Natural killer cell (primary cell): ENCODE measurements at regions not wholly inside any gene's neighbourhood (a gene's known extent, or its start where the extent isn't known, plus 50 kb on each side); places are given as distances from the start of the nearest gene placed in this dataset.

ENCODE experiments used
- ATAC-seq, 3 donors: fragments of 150-1000 bp in 2 of 3; fragments of 200-7000 bp in 1 of 3; cut with Tn5 transposase; 1 replicate in 1 of 3; 2 replicates in 2 of 3; pipeline ENCODE4 v1.10.0; 2021; ENCODE audit warnings: mild to moderate bottlenecking in 2 of 3, moderate library complexity in 2 of 3
- DNase-seq, 2 donors: peaks; one replicate each; pipeline versions ENCODE4 v3.0.0 to v3.0.0-alpha.2; 2013 to 2021; ENCODE audit warnings: mixed read lengths in 1 of 2
- H3K27ac ChIP-seq: one replicate; pipeline ENCODE4 v1.5.1; 2013; ENCODE audit warnings: mild to moderate bottlenecking, low read length
- H3K27me3 ChIP-seq: one replicate; pipeline ENCODE4 v1.6.1; 2013; ENCODE audit warnings: low read length; ENCODE audit not compliant: control insufficient read depth, insufficient read depth
- H3K36me3 ChIP-seq: one replicate; pipeline ENCODE4 v1.6.1; 2013; ENCODE audit warnings: low read length; ENCODE audit not compliant: control insufficient read depth, insufficient read depth
- H3K4me1 ChIP-seq: one replicate; pipeline ENCODE4 v1.6.1; 2013; ENCODE audit warnings: low read length; ENCODE audit not compliant: control insufficient read depth, insufficient read depth
- H3K4me3 ChIP-seq: one replicate; pipeline ENCODE4 v1.5.1; 2013; ENCODE audit warnings: low read length
- H3K9me3 ChIP-seq: one replicate; pipeline ENCODE4 v1.6.1; 2013; ENCODE audit warnings: low read length; ENCODE audit not compliant: control insufficient read depth, insufficient read depth
- H3K27ac Mint-ChIP-seq, 2 donors: one replicate each; pipeline ENCODE4 v1.8.0; 2022; ENCODE audit warnings: mild to moderate bottlenecking in 2 of 2, mixed read lengths in 2 of 2, moderate library complexity in 1 of 2
- H3K27me3 Mint-ChIP-seq, 2 donors: one replicate each; pipeline ENCODE4 v1.8.0; 2022; ENCODE audit warnings: low read depth in 2 of 2, mixed read lengths in 2 of 2
- H3K36me3 Mint-ChIP-seq: one replicate; pipeline ENCODE4 v1.8.0; 2022; ENCODE audit warnings: mixed read lengths
- H3K4me1 Mint-ChIP-seq, 2 donors: one replicate each; pipeline ENCODE4 v1.8.0; 2022; ENCODE audit warnings: mixed read lengths in 2 of 2
- H3K4me3 Mint-ChIP-seq: one replicate; pipeline ENCODE4 v1.8.0; 2022; ENCODE audit warnings: mild to moderate bottlenecking, moderate library complexity, mixed read lengths
- H3K9me3 Mint-ChIP-seq, 2 donors: one replicate each; pipeline ENCODE4 v1.8.0; 2022; ENCODE audit warnings: mixed read lengths in 2 of 2
- CTCF ChIP-seq: fragments of 200-600 bp; IDR thresholded peaks from one replicate; pipeline ENCODE4 v1.8.0; 2022; ENCODE audit warnings: antibody characterized with exemption
- WGBS: methylation state at CpG from one replicate; pipeline ENCODE4 v1.1.7; 2013; ENCODE audit warnings: missing lambda C conversion rate; ENCODE audit not compliant: insufficient coverage; 5-methylcytosine and 5-hydroxymethylcytosine counted together
- intact Hi-C: fragments of 100-400 bp; cut with micrococcal nuclease; formaldehyde crosslinking; loops from one replicate; pipeline ENCODE4 v1.14.2; 2022

GRCh38 chr10:118246332-118247295, 95.5 kb downstream of the FAM204A start:
- Mint-ChIP-seq H3K9me3 (no peaks in the 10 kb centered on the region), H3K4me3 (no peak overlapping the region), H3K36me3 (no peaks in the 10 kb centered on the region), H3K4me1 (no peaks in the 10 kb centered on the region), H3K27me3 (peaks cover 38 to 58% of the 10 kb centered on the region in 2 donors), H3K27ac (no peak overlapping the region)
- intact Hi-C loops = no loop called here
- Histone ChIP-seq H3K27me3 (peaks cover 10% of the 10 kb centered on the region), H3K4me3 (no peak overlapping the region), H3K36me3 (no peaks in the 10 kb centered on the region), H3K9me3 (no peaks in the 10 kb centered on the region), H3K27ac (no peak overlapping the region), H3K4me1 (no peaks in the 10 kb centered on the region)
- DNase-seq (no peak), ATAC-seq (no peak)
- TF ChIP-seq CTCF = no peak
- WGBS = 15% methylated on average over 14 of the region's 19 CpGs

- no peaks in the 10 kb centered on the region for H3K36me3 Mint-ChIP-seq
- DNase-seq = no peak
- peaks cover 33 to 45% of the 10 kb centered on the region in 2 donors for H3K27me3 Mint-ChIP-seq
- no peak for ATAC-seq
- Histone ChIP-seq H3K4me1 (no peaks in the 10 kb centered on the region), H3K27ac (no peak overlapping the region), H3K27me3 (peaks cover 15% of the 10 kb centered on the region), H3K9me3 (no peaks in the 10 kb centered on the region), H3K36me3 (no peaks in the 10 kb centered on the region), H3K4me3 (no peak overlapping the region)
- no peak overlapping the region for H3K27ac Mint-ChIP-seq
- peaks cover 0 to 7% of the 10 kb centered on the region in 2 donors for H3K4me1 Mint-ChIP-seq
- no peak overlapping the region for H3K4me3 Mint-ChIP-seq
- H3K9me3 Mint-ChIP-seq = no peaks in the 10 kb centered on the region
- intact Hi-C loops = loop anchor here (2.0 kb wide), 1 partner anchor 801 kb away; no protein-coding TSS in a partner anchor
- WGBS = 67% methylated on average over 5 of the region's 5 CpGs
- TF ChIP-seq CTCF = no peak
These were observed 98.2 kb downstream of the FAM204A start for GRCh38 chr10:118243907-118244306.

- H3K27ac Mint-ChIP-seq = no peak overlapping the region
These were observed 100.6 kb downstream of the FAM204A start for GRCh38 chr10:118241229-118242137.

More at GRCh38 chr10:118241229-118242137, 100.6 kb downstream of the FAM204A start:
- 30% methylated on average over 24 of the region's 26 CpGs for WGBS
- DNase-seq = peak; percentile 43 to 79
- TF ChIP-seq CTCF = peak; percentile 95
- H3K27me3 ChIP-seq = peaks cover 12% of the 10 kb centered on the region
- H3K36me3 ChIP-seq = no peaks in the 10 kb centered on the region
- no peak overlapping the region for H3K27ac ChIP-seq
- H3K27me3 Mint-ChIP-seq = peaks cover 29 to 30% of the 10 kb centered on the region in 2 donors
- H3K4me3 Mint-ChIP-seq = no peak overlapping the region
- H3K4me3 ChIP-seq = no peak overlapping the region
- no peaks in the 10 kb centered on the region for H3K4me1 ChIP-seq
- no peaks in the 10 kb centered on the region for H3K9me3 ChIP-seq
- H3K36me3 Mint-ChIP-seq = no peaks in the 10 kb centered on the region
- peaks cover 0 to 8% of the 10 kb centered on the region in 2 donors for H3K4me1 Mint-ChIP-seq
- no peaks in the 10 kb centered on the region for H3K9me3 Mint-ChIP-seq
- peak in 1 of 3 donors; percentile 61 for ATAC-seq
- intact Hi-C loops = loop anchor here (1.0 to 2.0 kb wide), 3 partner anchors 745 to 1025 kb away; no protein-coding TSS in a partner anchor
